Memory B cell (primary cell): ENCODE measurements at regions not wholly inside any gene's neighbourhood (a gene's known extent, or its start where the extent isn't known, plus 50 kb on each side); places are given as distances from the start of the nearest gene placed in this dataset.

Source experiments
- ATAC-seq: fragments of 150-1000 bp; cut with Tn5 transposase; 2 replicates; pipeline ENCODE4 v1.10.0; 2021; ENCODE audit warnings: low read depth, mild to moderate bottlenecking, moderate library complexity
- DNase-seq, 2 donors: peaks; one replicate each; pipeline ENCODE4 v3.0.0; 2022; ENCODE audit warnings: low spot score in 2 of 2
- H3K27ac Mint-ChIP-seq: one replicate; pipeline ENCODE4 v1.8.0; 2022; ENCODE audit warnings: mild to moderate bottlenecking, moderate library complexity, mixed read lengths
- H3K27me3 Mint-ChIP-seq: one replicate; pipeline ENCODE4 v1.8.0; 2022; ENCODE audit warnings: mixed read lengths
- H3K36me3 Mint-ChIP-seq: one replicate; pipeline ENCODE4 v1.8.0; 2022; ENCODE audit warnings: mild to moderate bottlenecking, mixed read lengths
- H3K4me1 Mint-ChIP-seq: one replicate; pipeline ENCODE4 v1.8.0; 2022; ENCODE audit warnings: mixed read lengths
- H3K4me3 Mint-ChIP-seq: one replicate; pipeline ENCODE4 v1.8.0; 2022; ENCODE audit warnings: mild to moderate bottlenecking, moderate library complexity, mixed read lengths
- H3K9me3 Mint-ChIP-seq: one replicate; pipeline ENCODE4 v1.8.0; 2022; ENCODE audit warnings: mixed read lengths

- Mint-ChIP-seq H3K9me3 (no peaks in the 10 kb centered on the region), H3K4me1 (no peaks in the 10 kb centered on the region), H3K4me3 (no peak overlapping the region), H3K27ac (no peak overlapping the region), H3K36me3 (no peaks in the 10 kb centered on the region), H3K27me3 (no peaks in the 10 kb centered on the region)
- ATAC-seq (no peak), DNase-seq (no peak)
Measured at GRCh38 chr5:21195145-21195544, 1207.1 kb upstream of the CDH18 start.

DNA sequence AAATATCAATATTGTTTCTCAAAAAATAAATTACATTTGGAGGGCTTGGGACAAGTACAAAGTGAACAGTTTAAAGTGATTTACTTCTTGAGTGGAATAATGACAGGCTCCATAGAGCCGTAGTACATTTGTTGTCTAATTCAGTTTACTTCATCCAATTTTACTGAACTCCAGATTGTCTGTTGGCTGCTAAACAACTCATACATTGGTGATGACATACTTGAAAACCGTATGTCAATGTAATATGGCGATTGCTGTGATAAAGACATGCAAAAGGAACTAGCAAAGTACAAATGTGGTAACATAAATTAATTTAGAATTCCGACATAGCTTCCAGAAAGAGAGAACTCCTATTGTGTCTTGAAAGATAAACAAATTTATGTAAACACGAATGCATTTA lies 1197.5 kb upstream of the CDH18 start:
- Mint-ChIP-seq H3K9me3 (no peaks in the 10 kb centered on the region), H3K4me3 (no peak overlapping the region), H3K36me3 (no peaks in the 10 kb centered on the region), H3K4me1 (no peaks in the 10 kb centered on the region), H3K27ac (no peak overlapping the region), H3K27me3 (no peaks in the 10 kb centered on the region)
- ATAC-seq (no peak), DNase-seq (no peak)

GRCh38 chr5:21184581-21184980 lies 1196.6 kb upstream of the CDH18 start:
- DNase-seq: no peak
- no peak for ATAC-seq
- no peak overlapping the region for H3K4me3 Mint-ChIP-seq
- H3K36me3 Mint-ChIP-seq: no peaks in the 10 kb centered on the region
- no peaks in the 10 kb centered on the region for H3K4me1 Mint-ChIP-seq
- no peaks in the 10 kb centered on the region for H3K27me3 Mint-ChIP-seq
- H3K9me3 Mint-ChIP-seq: no peaks in the 10 kb centered on the region
- no peak overlapping the region for H3K27ac Mint-ChIP-seq

DNA sequence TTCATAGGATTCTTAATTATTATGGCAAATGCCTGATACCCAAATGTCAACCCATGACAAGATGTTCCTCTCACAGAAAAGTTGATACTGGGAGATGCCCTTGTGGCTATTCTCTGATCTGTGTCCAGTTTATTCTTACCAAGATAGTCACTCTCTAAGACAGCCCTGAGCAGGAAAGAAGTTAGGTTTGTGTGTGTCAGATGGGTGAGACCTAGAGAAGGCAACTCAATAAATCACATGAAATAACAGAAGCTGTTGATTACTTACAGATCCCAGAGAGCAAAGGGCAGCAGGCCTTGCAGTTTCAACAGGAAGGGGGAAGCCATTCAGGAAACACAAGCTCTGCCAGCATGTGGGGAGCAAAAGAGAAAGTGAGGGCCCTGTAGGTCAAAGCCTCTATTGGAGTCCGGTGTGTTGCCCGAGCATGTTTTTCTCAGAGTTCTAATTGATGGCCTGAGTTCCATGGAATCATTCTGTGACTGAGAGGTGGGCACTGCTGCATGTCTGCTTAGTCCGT lies 1193.7 kb upstream of the CDH18 start:
- Mint-ChIP-seq H3K4me3 (no peak overlapping the region), H3K36me3 (no peaks in the 10 kb centered on the region), H3K9me3 (no peaks in the 10 kb centered on the region), H3K27ac (no peak overlapping the region), H3K27me3 (no peaks in the 10 kb centered on the region), H3K4me1 (no peaks in the 10 kb centered on the region)
- ATAC-seq (no peak), DNase-seq (no peak)

- H3K9me3 Mint-ChIP-seq: no peaks in the 10 kb centered on the region
- DNase-seq: no peak
- H3K36me3 Mint-ChIP-seq: no peaks in the 10 kb centered on the region
- no peak overlapping the region for H3K27ac Mint-ChIP-seq
- ATAC-seq: no peak
- no peaks in the 10 kb centered on the region for H3K4me1 Mint-ChIP-seq
- H3K27me3 Mint-ChIP-seq: no peaks in the 10 kb centered on the region
- no peak overlapping the region for H3K4me3 Mint-ChIP-seq
Measured at GRCh38 chr5:21173526-21173925, 1185.5 kb upstream of the CDH18 start.

GRCh38 chr5:21173036-21173435 lies 1185.0 kb upstream of the CDH18 start:
- ATAC-seq (no peak), DNase-seq (no peak)
- Mint-ChIP-seq H3K27ac (no peak overlapping the region), H3K9me3 (no peaks in the 10 kb centered on the region), H3K36me3 (no peaks in the 10 kb centered on the region), H3K4me3 (no peak overlapping the region), H3K27me3 (no peaks in the 10 kb centered on the region), H3K4me1 (no peaks in the 10 kb centered on the region)

DNA sequence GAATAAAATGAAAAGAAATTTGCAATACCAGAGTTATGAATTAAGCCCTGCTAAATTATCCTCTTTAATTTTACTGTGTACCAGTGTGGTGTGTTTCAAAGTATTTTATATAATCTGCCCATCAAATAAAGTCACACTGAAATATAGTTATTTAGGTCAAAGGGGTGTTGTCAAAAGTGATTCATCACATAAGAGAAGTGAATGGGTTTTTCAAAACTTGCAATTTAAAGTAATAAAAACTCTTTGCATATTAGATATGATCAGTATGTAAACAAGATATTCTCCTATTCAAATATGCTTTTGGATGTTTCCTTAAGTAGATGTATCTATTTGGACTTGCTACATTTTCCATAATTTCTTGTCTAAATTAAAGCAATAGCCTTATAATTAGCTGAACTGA lies 1183.0 kb upstream of the CDH18 start:
- H3K4me3 Mint-ChIP-seq: no peak overlapping the region
- H3K36me3 Mint-ChIP-seq: no peaks in the 10 kb centered on the region
- no peak for ATAC-seq
- DNase-seq: no peak
- no peaks in the 10 kb centered on the region for H3K27me3 Mint-ChIP-seq
- H3K9me3 Mint-ChIP-seq: no peaks in the 10 kb centered on the region
- no peaks in the 10 kb centered on the region for H3K4me1 Mint-ChIP-seq
- no peak overlapping the region for H3K27ac Mint-ChIP-seq

GRCh38 chr5:21168557-21168956 lies 1180.6 kb upstream of the CDH18 start:
- no peak overlapping the region for H3K4me3 Mint-ChIP-seq
- H3K4me1 Mint-ChIP-seq: no peaks in the 10 kb centered on the region
- no peaks in the 10 kb centered on the region for H3K27me3 Mint-ChIP-seq
- H3K9me3 Mint-ChIP-seq: peaks cover 1% of the 10 kb centered on the region
- H3K36me3 Mint-ChIP-seq: no peaks in the 10 kb centered on the region
- DNase-seq (no peak), ATAC-seq (no peak)
- H3K27ac Mint-ChIP-seq: no peak overlapping the region

DNA sequence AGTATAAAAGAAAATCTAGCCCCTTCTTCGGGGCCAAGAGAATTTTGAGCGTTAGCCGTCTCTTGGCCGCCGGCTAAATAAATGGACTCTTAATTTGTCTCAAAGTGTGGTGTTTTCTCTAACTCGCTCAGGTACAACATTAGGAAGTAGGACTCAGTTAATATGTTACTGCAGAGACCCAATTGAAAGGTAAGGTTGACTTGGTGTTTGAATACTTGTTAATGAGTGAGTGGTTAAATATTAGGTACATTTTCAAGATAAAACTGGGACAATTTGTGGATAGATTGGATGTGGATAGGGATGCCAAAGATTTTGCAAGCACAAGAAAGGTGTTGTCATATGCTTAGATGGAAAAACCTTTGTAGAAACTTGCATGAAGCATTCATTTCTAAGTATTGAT lies 1177.3 kb upstream of the CDH18 start:
- no peak for DNase-seq
- ATAC-seq: no peak
- H3K27me3 Mint-ChIP-seq: no peaks in the 10 kb centered on the region
- no peak overlapping the region for H3K27ac Mint-ChIP-seq
- H3K36me3 Mint-ChIP-seq: no peaks in the 10 kb centered on the region
- H3K4me3 Mint-ChIP-seq: no peak overlapping the region
- no peaks in the 10 kb centered on the region for H3K4me1 Mint-ChIP-seq
- H3K9me3 Mint-ChIP-seq: peaks cover 1% of the 10 kb centered on the region

- no peak overlapping the region for H3K4me3 Mint-ChIP-seq
- H3K36me3 Mint-ChIP-seq: no peaks in the 10 kb centered on the region
- ATAC-seq (no peak), DNase-seq (no peak)
- peaks cover 1% of the 10 kb centered on the region for H3K9me3 Mint-ChIP-seq
- no peak overlapping the region for H3K27ac Mint-ChIP-seq
- no peaks in the 10 kb centered on the region for H3K27me3 Mint-ChIP-seq
- H3K4me1 Mint-ChIP-seq: no peaks in the 10 kb centered on the region
Measured at GRCh38 chr5:21164425-21164824, 1176.4 kb upstream of the CDH18 start.

- no peak for ATAC-seq
- Mint-ChIP-seq H3K4me1 (peaks cover 3% of the 10 kb centered on the region), H3K36me3 (no peaks in the 10 kb centered on the region)
Measured at GRCh38 chr5:21159510-21160059, 1171.6 kb upstream of the CDH18 start.

DNA sequence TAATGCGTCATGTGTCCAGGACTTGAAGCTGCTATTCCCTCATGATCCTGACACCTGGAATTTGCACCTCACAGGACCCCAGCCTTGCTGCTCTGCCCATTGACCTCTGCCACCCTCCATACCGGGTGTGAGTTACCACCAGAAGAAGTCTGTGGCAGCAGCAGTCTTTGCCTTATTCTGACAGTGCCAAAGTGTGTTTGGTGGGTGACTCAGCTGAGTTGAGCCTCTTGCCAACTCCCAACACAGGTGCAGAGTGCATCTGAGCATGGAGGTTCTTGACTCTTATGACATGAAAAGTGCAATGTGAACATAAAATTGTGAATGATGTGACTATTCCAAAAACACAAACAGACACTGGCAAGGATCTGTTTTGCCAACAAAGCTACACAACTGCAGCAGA lies 1166.5 kb upstream of the CDH18 start:
- peaks cover 1% of the 10 kb centered on the region for H3K27me3 Mint-ChIP-seq
- ATAC-seq: no peak

More at GRCh38 chr5:21159510-21160059, 1171.6 kb upstream of the CDH18 start:
- Mint-ChIP-seq H3K4me3 (no peak overlapping the region), H3K27ac (no peak overlapping the region), H3K27me3 (no peaks in the 10 kb centered on the region), H3K9me3 (peaks cover 1% of the 10 kb centered on the region)
- no peak for DNase-seq

DNA sequence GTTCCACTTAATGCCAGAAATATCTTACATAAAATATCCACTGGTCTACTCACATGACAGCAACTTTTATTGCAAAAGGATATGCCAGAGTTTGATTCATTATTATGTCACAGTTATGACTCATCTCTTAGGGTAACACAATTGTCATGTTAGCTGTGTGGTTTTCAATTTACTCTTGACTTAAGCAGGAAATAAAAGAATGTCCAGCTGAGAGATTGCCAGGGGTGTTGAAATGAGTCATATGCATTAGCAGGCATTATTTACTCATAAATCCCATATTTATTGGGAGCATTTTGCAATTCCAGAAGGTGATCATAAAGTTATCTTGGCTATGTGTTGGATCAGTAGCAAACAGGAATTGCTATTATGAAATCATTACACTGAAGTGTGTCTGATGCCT lies 1164.6 kb upstream of the CDH18 start:
- no peak for ATAC-seq
- Mint-ChIP-seq H3K27me3 (peaks cover 1% of the 10 kb centered on the region), H3K9me3 (no peaks in the 10 kb centered on the region), H3K4me1 (no peaks in the 10 kb centered on the region), H3K4me3 (no peak overlapping the region), H3K36me3 (no peaks in the 10 kb centered on the region), H3K27ac (no peak overlapping the region)
- no peak for DNase-seq

More for the DNA sequence above, 1166.5 kb upstream of the CDH18 start:
- H3K4me3 Mint-ChIP-seq: no peak overlapping the region
- peaks cover 3% of the 10 kb centered on the region for H3K4me1 Mint-ChIP-seq
- no peaks in the 10 kb centered on the region for H3K9me3 Mint-ChIP-seq
- H3K27ac Mint-ChIP-seq: no peak overlapping the region
- no peaks in the 10 kb centered on the region for H3K36me3 Mint-ChIP-seq
- no peak for DNase-seq

- no peak for ATAC-seq
- H3K27me3 Mint-ChIP-seq: no peaks in the 10 kb centered on the region
- H3K36me3 Mint-ChIP-seq: no peaks in the 10 kb centered on the region
- H3K4me1 Mint-ChIP-seq: no peaks in the 10 kb centered on the region
- no peak overlapping the region for H3K4me3 Mint-ChIP-seq
- no peak for DNase-seq
- no peak overlapping the region for H3K27ac Mint-ChIP-seq
- H3K9me3 Mint-ChIP-seq: no peaks in the 10 kb centered on the region
Measured at GRCh38 chr5:21145376-21145775, 1157.4 kb upstream of the CDH18 start.

GRCh38 chr5:21143686-21144085 lies 1155.7 kb upstream of the CDH18 start:
- ATAC-seq: no peak
- no peak overlapping the region for H3K4me3 Mint-ChIP-seq
- no peaks in the 10 kb centered on the region for H3K4me1 Mint-ChIP-seq
- no peaks in the 10 kb centered on the region for H3K27me3 Mint-ChIP-seq
- no peaks in the 10 kb centered on the region for H3K36me3 Mint-ChIP-seq
- H3K27ac Mint-ChIP-seq: no peak overlapping the region
- no peak for DNase-seq
- no peaks in the 10 kb centered on the region for H3K9me3 Mint-ChIP-seq
